ENCODE measurements at regions not wholly inside any gene's neighbourhood (a gene's known extent, or its start where the extent isn't known, plus 50 kb on each side); places are given as distances from the start of the nearest gene placed in this dataset.
A peak's percentile ranks its signal among the peaks of the same experiment; 100 is the strongest.

GRCh38 chr7:65746398-65746669, 126.5 kb upstream of the VKORC1L1 start:
- Histone ChIP-seq H3K4me3 (ENCODE audit: low read depth, low read length) (no peak overlapping the region), H3K36me3 (ENCODE audit: control insufficient read depth, insufficient read depth, low read length) (no peaks in the 10 kb centered on the region; the same call in 1 of the 2 replicates), H3K4me1 (peaks cover 23% of the 10 kb centered on the region), H3K9me3 (no peaks in the 10 kb centered on the region), H3K27me3 (replicated peaks; ENCODE audit: control insufficient read depth, insufficient read depth, low read length) (no peaks in the 10 kb centered on the region)
- no TSS peak for BruUV-seq (replicated peaks)
- Mint-ChIP-seq H3K4me1 (ENCODE audit: low read depth, unreplicated experiment) (peaks cover 14% of the 10 kb centered on the region), H3K4me3 (ENCODE audit: unreplicated experiment) (peak overlapping the region; percentile 32), H3K27me3 (ENCODE audit: insufficient read depth, unreplicated experiment) (no peaks in the 10 kb centered on the region), H3K27ac (ENCODE audit: unreplicated experiment) (peak overlapping the region; percentile 82), H3K36me3 (ENCODE audit: insufficient read depth, unreplicated experiment) (peaks cover 19% of the 10 kb centered on the region), H3K9me3 (ENCODE audit: unreplicated experiment) (no peaks in the 10 kb centered on the region)
- DNase-seq, result no peak
- CTCF ChIA-PET, result no interaction called here
- POLR2A ChIA-PET, result no interaction called here
- no peak for TF ChIP-seq CTCF (IDR thresholded peaks at IDR 0.05; ENCODE audit: insufficient read depth in 1 of 2, low read depth in 1 of 2, low read length in 1 of 2, severe bottlenecking in 1 of 2, unreplicated experiment in 1 of 2)
- intact Hi-C loops (cut with micrococcal nuclease; ENCODE audit: unreplicated experiment), result loop anchor here (5.0 kb wide), 1 partner anchor 126 kb away; the partner anchor contains the start of gene VKORC1L1

- no peak overlapping the region for H3K4me3 Mint-ChIP-seq (ENCODE audit: unreplicated experiment)
- TF ChIP-seq CTCF (IDR thresholded peaks at IDR 0.05; ENCODE audit: insufficient read depth in 1 of 2, low read depth in 1 of 2, low read length in 1 of 2, severe bottlenecking in 1 of 2, unreplicated experiment in 1 of 2), result no peak
- H3K27me3 Mint-ChIP-seq (ENCODE audit: insufficient read depth, unreplicated experiment), result no peaks in the 10 kb centered on the region
- H3K9me3 Mint-ChIP-seq (ENCODE audit: unreplicated experiment), result no peaks in the 10 kb centered on the region
- no peak overlapping the region for H3K27ac Mint-ChIP-seq (ENCODE audit: unreplicated experiment)
- intact Hi-C loops (cut with micrococcal nuclease; ENCODE audit: unreplicated experiment), result loop anchor here (5.0 kb wide), 1 partner anchor 123 kb away; the partner anchor contains the start of gene VKORC1L1
- no peak for DNase-seq
- Histone ChIP-seq H3K4me1 (peaks cover 26% of the 10 kb centered on the region), H3K4me3 (ENCODE audit: low read depth, low read length) (no peak overlapping the region), H3K9me3 (no peaks in the 10 kb centered on the region), H3K27me3 (replicated peaks; ENCODE audit: control insufficient read depth, insufficient read depth, low read length) (no peaks in the 10 kb centered on the region), H3K36me3 (ENCODE audit: control insufficient read depth, insufficient read depth, low read length) (no peaks in the 10 kb centered on the region; the same call in 1 of the 2 replicates)
- CTCF ChIA-PET, result interaction anchor here (0.6 kb wide), 1 partner anchor 282 kb away, joined by 3 read pairs; no protein-coding TSS in a partner anchor
- peaks cover 39% of the 10 kb centered on the region for H3K36me3 Mint-ChIP-seq (ENCODE audit: insufficient read depth, unreplicated experiment)
- H3K4me1 Mint-ChIP-seq (ENCODE audit: low read depth, unreplicated experiment), result peaks cover 12% of the 10 kb centered on the region
- no TSS peak for BruUV-seq (replicated peaks)
- POLR2A ChIA-PET, result no interaction called here
These were observed 123.8 kb upstream of the VKORC1L1 start for GRCh38 chr7:65749039-65749438.

GRCh38 chr7:65749518-65749917, 123.4 kb upstream of the VKORC1L1 start:
- H3K27me3 ChIP-seq (replicated peaks; ENCODE audit: control insufficient read depth, insufficient read depth, low read length), result no peaks in the 10 kb centered on the region
- H3K27me3 Mint-ChIP-seq (ENCODE audit: insufficient read depth, unreplicated experiment), result no peaks in the 10 kb centered on the region
- TF ChIP-seq CTCF (IDR thresholded peaks at IDR 0.05; ENCODE audit: insufficient read depth in 1 of 2, low read depth in 1 of 2, low read length in 1 of 2, severe bottlenecking in 1 of 2, unreplicated experiment in 1 of 2), result no peak
- no peaks in the 10 kb centered on the region for H3K9me3 ChIP-seq
- H3K4me1 ChIP-seq, result peaks cover 26% of the 10 kb centered on the region
- no peaks in the 10 kb centered on the region for H3K9me3 Mint-ChIP-seq (ENCODE audit: unreplicated experiment)
- no peak overlapping the region for H3K4me3 Mint-ChIP-seq (ENCODE audit: unreplicated experiment)
- no peaks in the 10 kb centered on the region; the same call in 1 of the 2 replicates for H3K36me3 ChIP-seq (ENCODE audit: control insufficient read depth, insufficient read depth, low read length)
- peaks cover 7% of the 10 kb centered on the region for H3K4me1 Mint-ChIP-seq (ENCODE audit: low read depth, unreplicated experiment)
- H3K27ac Mint-ChIP-seq (ENCODE audit: unreplicated experiment), result no peak overlapping the region
- H3K36me3 Mint-ChIP-seq (ENCODE audit: insufficient read depth, unreplicated experiment), result peaks cover 44% of the 10 kb centered on the region
- no peak overlapping the region for H3K4me3 ChIP-seq (ENCODE audit: low read depth, low read length)
- DNase-seq, result no peak
- CTCF ChIA-PET, result interaction anchor here (0.6 kb wide), 1 partner anchor 281 kb away, joined by 3 read pairs; no protein-coding TSS in a partner anchor
- POLR2A ChIA-PET, result interaction anchor here (0.9 kb wide), 1 partner anchor 744 kb away, joined by 3 read pairs; no protein-coding TSS in a partner anchor
- intact Hi-C loops (cut with micrococcal nuclease; ENCODE audit: unreplicated experiment), result loop anchor here (5.0 kb wide), 1 partner anchor 123 kb away; the partner anchor contains the start of gene VKORC1L1
- no TSS peak for BruUV-seq (replicated peaks)

Data from Caco-2 (cell line).